HUDEP-2 (cell line): ENCODE measurements at regions not wholly inside any gene's neighbourhood (a gene's known extent, or its start where the extent isn't known, plus 50 kb on each side); places are given as distances from the start of the nearest gene placed in this dataset.
"Not testable (repeated sequence)": the region's sequence is repeated elsewhere in the genome, so short reads cannot be mapped to it uniquely, and the experiment has no call there.

ENCODE experiments used
- DNase-seq, 76 experiments: peaks; one replicate each; lab custom pipeline; 2025; ENCODE audit not compliant: unreplicated experiment in 76 of 76; lab: John Stamatoyannopoulos, UW

GRCh38 chr12:25341877-25342276 is 91.1 kb upstream of the KRAS start:
- DNase-seq, result not testable (repeated sequence)

GRCh38 chr12:25337916-25338315 is 87.2 kb upstream of the KRAS start:
- DNase-seq, result no peak

GRCh38 chr12:25332143-25332542 is 81.4 kb upstream of the KRAS start:
- no peak for DNase-seq

GRCh38 chr12:25328072-25328712 is 77.5 kb upstream of the KRAS start:
- no peak for DNase-seq

GRCh38 chr12:25327321-25327720 is 76.6 kb upstream of the KRAS start:
- no peak for DNase-seq

GRCh38 chr12:25326326-25326725 is 75.6 kb upstream of the KRAS start:
- DNase-seq, result no peak

- no peak for DNase-seq
These were observed 74.1 kb upstream of the KRAS start for GRCh38 chr12:25324861-25325260.

GRCh38 chr12:25323581-25323982 is 72.9 kb upstream of the KRAS start:
- DNase-seq, result no peak

GRCh38 chr12:25322918-25323531 is 72.3 kb upstream of the KRAS start:
- no peak for DNase-seq

- DNase-seq, result no peak
These were observed 71.6 kb upstream of the KRAS start for GRCh38 chr12:25322351-25322750.

GRCh38 chr12:25321772-25322171 is 71.0 kb upstream of the KRAS start:
- DNase-seq, result no peak

- no peak for DNase-seq
These were observed 69.6 kb upstream of the KRAS start for GRCh38 chr12:25320123-25321006.

- no peak for DNase-seq
These were observed 68.7 kb upstream of the KRAS start for GRCh38 chr12:25319233-25319984.

GRCh38 chr12:25317553-25317952 is 66.8 kb upstream of the KRAS start:
- DNase-seq, result no peak

- no peak for DNase-seq
These were observed 64.7 kb upstream of the KRAS start for GRCh38 chr12:25315388-25315787.

GRCh38 chr12:25313266-25313990 is 62.7 kb upstream of the KRAS start:
- not testable (repeated sequence) for DNase-seq

GRCh38 chr12:25311506-25311905 is 60.8 kb upstream of the KRAS start:
- DNase-seq, result no peak

- not testable (repeated sequence) for DNase-seq
These were observed 59.3 kb upstream of the KRAS start for GRCh38 chr12:25310071-25310470.

GRCh38 chr12:25308756-25309155 is 58.0 kb upstream of the KRAS start:
- DNase-seq, result no peak

- DNase-seq, result no peak
These were observed 57.1 kb upstream of the KRAS start for GRCh38 chr12:25307818-25308217.
